ENCODE measurements at regions not wholly inside any gene's neighbourhood (a gene's known extent, or its start where the extent isn't known, plus 50 kb on each side); places are given as distances from the start of the nearest gene placed in this dataset.
A peak's percentile ranks its signal among the peaks of the same experiment; 100 is the strongest.
"Not testable (repeated sequence)": the region's sequence is repeated elsewhere in the genome, so short reads cannot be mapped to it uniquely, and the experiment has no call there.

GRCh38 chr2:238603596-238603995 lies 176.9 kb downstream of the ASB1 start:
- H3K36me3 ChIP-seq (replicated peaks; ENCODE audit: control insufficient read depth, insufficient read depth, low read length) = no peaks in the 10 kb centered on the region
- H3K4me3 ChIP-seq (ENCODE audit: insufficient read depth, low read depth, low read length) = no peak overlapping the region
- DNase-seq = no peak
- no peaks in the 10 kb centered on the region for H3K27me3 ChIP-seq (ENCODE audit: control insufficient read depth, insufficient read depth, low read length)

- Histone ChIP-seq H3K4me3 (ENCODE audit: insufficient read depth, low read depth, low read length) (no peak overlapping the region), H3K36me3 (replicated peaks; ENCODE audit: control insufficient read depth, insufficient read depth, low read length) (no peaks in the 10 kb centered on the region), H3K27me3 (ENCODE audit: control insufficient read depth, insufficient read depth, low read length) (no peaks in the 10 kb centered on the region)
- DNase-seq = no peak
Measured at GRCh38 chr2:238606311-238606710, 179.6 kb downstream of the ASB1 start.

GRCh38 chr2:238613610-238614009 lies 186.9 kb downstream of the ASB1 start:
- H3K27me3 ChIP-seq (ENCODE audit: control insufficient read depth, insufficient read depth, low read length) = no peaks in the 10 kb centered on the region
- DNase-seq = no peak
- H3K36me3 ChIP-seq (replicated peaks; ENCODE audit: control insufficient read depth, insufficient read depth, low read length) = no peaks in the 10 kb centered on the region
- no peak overlapping the region for H3K4me3 ChIP-seq (ENCODE audit: insufficient read depth, low read depth, low read length)

GRCh38 chr2:238614376-238614775 lies 187.6 kb downstream of the ASB1 start:
- Histone ChIP-seq H3K27me3 (ENCODE audit: control insufficient read depth, insufficient read depth, low read length) (no peaks in the 10 kb centered on the region), H3K36me3 (replicated peaks; ENCODE audit: control insufficient read depth, insufficient read depth, low read length) (no peaks in the 10 kb centered on the region), H3K4me3 (ENCODE audit: insufficient read depth, low read depth, low read length) (no peak overlapping the region)
- DNase-seq = no peak

- no peaks in the 10 kb centered on the region for H3K36me3 ChIP-seq (replicated peaks; ENCODE audit: control insufficient read depth, insufficient read depth, low read length)
- DNase-seq = peak; percentile 21
- H3K27me3 ChIP-seq (ENCODE audit: control insufficient read depth, insufficient read depth, low read length) = no peaks in the 10 kb centered on the region
- H3K4me3 ChIP-seq (ENCODE audit: insufficient read depth, low read depth, low read length) = no peak overlapping the region
Measured at GRCh38 chr2:238615187-238615586, 188.5 kb downstream of the ASB1 start.

GRCh38 chr2:238616681-238617080 lies 190.0 kb downstream of the ASB1 start:
- no peaks in the 10 kb centered on the region for H3K27me3 ChIP-seq (ENCODE audit: control insufficient read depth, insufficient read depth, low read length)
- DNase-seq = no peak
- H3K4me3 ChIP-seq (ENCODE audit: insufficient read depth, low read depth, low read length) = no peak overlapping the region
- H3K36me3 ChIP-seq (replicated peaks; ENCODE audit: control insufficient read depth, insufficient read depth, low read length) = no peaks in the 10 kb centered on the region

GRCh38 chr2:238618494-238619283 lies 192.0 kb downstream of the ASB1 start:
- not testable (repeated sequence) for DNase-seq; H3K4me3 ChIP-seq (ENCODE audit: insufficient read depth, low read depth, low read length); H3K27me3 ChIP-seq (ENCODE audit: control insufficient read depth, insufficient read depth, low read length); H3K36me3 ChIP-seq (replicated peaks; ENCODE audit: control insufficient read depth, insufficient read depth, low read length)

- DNase-seq = no peak
- no peak overlapping the region for H3K4me3 ChIP-seq (ENCODE audit: insufficient read depth, low read depth, low read length)
- H3K36me3 ChIP-seq (replicated peaks; ENCODE audit: control insufficient read depth, insufficient read depth, low read length) = no peaks in the 10 kb centered on the region
- no peaks in the 10 kb centered on the region for H3K27me3 ChIP-seq (ENCODE audit: control insufficient read depth, insufficient read depth, low read length)
Measured at GRCh38 chr2:238627899-238628298, 201.2 kb downstream of the ASB1 start.

- Histone ChIP-seq H3K4me3 (ENCODE audit: insufficient read depth, low read depth, low read length) (no peak overlapping the region), H3K27me3 (ENCODE audit: control insufficient read depth, insufficient read depth, low read length) (no peaks in the 10 kb centered on the region), H3K36me3 (replicated peaks; ENCODE audit: control insufficient read depth, insufficient read depth, low read length) (no peaks in the 10 kb centered on the region)
- DNase-seq = no peak
Measured at GRCh38 chr2:238629064-238629463, 202.3 kb downstream of the ASB1 start.

GRCh38 chr2:238631491-238632180 lies 204.9 kb downstream of the ASB1 start:
- DNase-seq = no peak
- Histone ChIP-seq H3K4me3 (ENCODE audit: insufficient read depth, low read depth, low read length) (no peak overlapping the region), H3K27me3 (ENCODE audit: control insufficient read depth, insufficient read depth, low read length) (no peaks in the 10 kb centered on the region)

GRCh38 chr2:238632181-238633060 lies 205.7 kb downstream of the ASB1 start:
- DNase-seq = no peak
- Histone ChIP-seq H3K4me3 (ENCODE audit: insufficient read depth, low read depth, low read length) (no peak overlapping the region), H3K36me3 (replicated peaks; ENCODE audit: control insufficient read depth, insufficient read depth, low read length) (no peaks in the 10 kb centered on the region), H3K27me3 (ENCODE audit: control insufficient read depth, insufficient read depth, low read length) (no peaks in the 10 kb centered on the region)

More at GRCh38 chr2:238631491-238632180, 204.9 kb downstream of the ASB1 start:
- no peaks in the 10 kb centered on the region for H3K36me3 ChIP-seq (replicated peaks; ENCODE audit: control insufficient read depth, insufficient read depth, low read length)

GRCh38 chr2:238633426-238634328 lies 206.9 kb downstream of the ASB1 start:
- no peak overlapping the region for H3K4me3 ChIP-seq (ENCODE audit: insufficient read depth, low read depth, low read length)
- H3K36me3 ChIP-seq (replicated peaks; ENCODE audit: control insufficient read depth, insufficient read depth, low read length) = no peaks in the 10 kb centered on the region
- H3K27me3 ChIP-seq (ENCODE audit: control insufficient read depth, insufficient read depth, low read length) = no peaks in the 10 kb centered on the region
- DNase-seq = no peak

GRCh38 chr2:238634701-238635357 lies 208.1 kb downstream of the ASB1 start:
- DNase-seq = no peak
- no peaks in the 10 kb centered on the region for H3K27me3 ChIP-seq (ENCODE audit: control insufficient read depth, insufficient read depth, low read length)
- H3K36me3 ChIP-seq (replicated peaks; ENCODE audit: control insufficient read depth, insufficient read depth, low read length) = no peaks in the 10 kb centered on the region
- no peak overlapping the region for H3K4me3 ChIP-seq (ENCODE audit: insufficient read depth, low read depth, low read length)
